Stimulated activated CD8-positive, alpha-beta memory T cell treated with anti-CD3 and anti-CD28 coated beads, Interleukin-15, amount 100 ng/mL, for 24 hours (primary cell): ENCODE measurements at regions not wholly inside any gene's neighbourhood (a gene's known extent, or its start where the extent isn't known, plus 50 kb on each side); places are given as distances from the start of the nearest gene placed in this dataset.

Experiments used
- DNase-seq: peaks from one replicate; pipeline ENCODE4 v3.0.0-alpha.2; 2020; ENCODE audit warnings: low read depth

DNA sequence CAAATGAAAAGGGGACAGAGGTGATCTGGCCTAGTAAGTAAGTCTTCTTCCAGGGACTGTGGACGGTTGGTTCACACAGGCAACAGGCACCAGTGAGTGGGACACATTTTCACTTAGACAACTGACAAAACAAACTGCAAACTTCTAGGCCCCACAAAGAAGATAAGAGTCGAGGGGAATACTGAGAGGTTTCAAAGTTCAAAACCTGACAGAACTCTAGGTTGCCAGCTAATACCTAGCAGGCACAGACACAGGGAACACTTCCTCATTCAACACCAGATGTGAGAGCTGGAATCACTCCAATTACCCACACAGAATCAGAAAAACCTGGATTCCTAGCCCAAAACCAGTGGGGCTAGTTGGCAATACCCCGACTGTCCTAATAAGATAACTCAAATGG is 621.7 kb downstream of the ZPLD1 start:
- DNase-seq, result no peak

DNA sequence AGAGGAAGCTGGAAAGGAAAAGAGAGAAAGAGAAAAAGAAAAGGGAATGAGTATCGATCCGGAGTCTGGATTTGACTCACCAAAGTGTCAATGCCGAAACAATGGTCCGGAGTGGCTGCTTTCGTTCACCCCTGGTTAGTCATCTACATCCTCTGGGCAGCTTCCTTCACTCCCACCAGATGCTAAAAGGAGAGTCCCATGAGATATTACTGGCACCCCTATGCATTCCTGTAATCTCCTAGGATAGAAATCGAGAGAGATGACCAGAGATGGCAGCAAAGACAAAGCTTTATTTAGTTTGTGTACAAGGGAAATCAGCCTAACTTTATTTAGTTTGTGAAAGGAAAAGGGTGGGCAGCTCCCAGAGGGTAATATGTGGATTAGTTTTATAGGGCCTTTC is 622.2 kb downstream of the ZPLD1 start:
- DNase-seq, result no peak

GRCh38 chr3:103057487-103057886 is 622.7 kb downstream of the ZPLD1 start:
- DNase-seq, result no peak

GRCh38 chr3:103059432-103059831 is 624.6 kb downstream of the ZPLD1 start:
- DNase-seq, result no peak

DNA sequence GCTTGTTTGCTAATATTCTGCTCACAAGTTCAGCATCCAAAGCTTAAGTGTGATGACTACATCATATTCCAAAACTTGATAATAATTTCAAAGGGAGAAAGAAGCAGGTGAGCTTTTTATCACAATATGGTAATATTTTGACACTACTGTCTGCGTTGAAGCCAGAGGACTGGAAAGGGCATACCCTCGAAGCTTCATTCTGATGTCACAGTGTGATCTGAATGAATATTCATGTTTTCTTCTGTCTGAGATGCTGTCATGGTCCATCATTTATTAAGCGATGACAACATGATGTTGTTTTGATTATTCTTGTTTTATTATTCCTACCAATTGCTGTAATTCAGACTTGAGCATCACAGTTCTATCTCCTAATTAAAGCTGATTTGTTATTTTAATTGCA is 625.4 kb downstream of the ZPLD1 start:
- DNase-seq, result no peak

DNA sequence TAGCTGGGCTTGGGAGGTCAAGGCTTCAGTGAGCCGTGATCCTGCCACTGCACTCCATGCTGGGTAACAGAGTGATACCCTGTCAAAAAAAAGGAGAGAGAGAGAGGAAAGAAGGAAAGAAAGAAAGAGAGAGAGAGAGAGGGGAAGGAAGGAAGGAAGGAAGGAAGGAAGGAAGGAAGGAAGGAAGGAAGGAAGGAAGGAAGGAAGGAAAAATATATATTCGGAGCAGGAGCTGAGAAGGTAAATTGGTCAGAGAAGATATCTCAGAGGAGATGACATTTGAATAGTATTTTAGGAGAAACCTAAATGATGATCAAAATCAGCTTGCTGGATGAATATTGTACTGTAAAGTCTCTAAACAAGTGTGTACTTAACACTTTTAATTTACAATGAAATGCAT is 633.1 kb downstream of the ZPLD1 start:
- DNase-seq, result no peak

GRCh38 chr3:103075282-103075681 is 640.5 kb downstream of the ZPLD1 start:
- DNase-seq, result no peak

- no peak for DNase-seq
Measured at GRCh38 chr3:103077910-103078309, 643.1 kb downstream of the ZPLD1 start.

GRCh38 chr3:103082501-103082900 is 647.7 kb downstream of the ZPLD1 start:
- no peak for DNase-seq

- no peak for DNase-seq
Measured at GRCh38 chr3:103083848-103084631, 649.2 kb downstream of the ZPLD1 start.

DNA sequence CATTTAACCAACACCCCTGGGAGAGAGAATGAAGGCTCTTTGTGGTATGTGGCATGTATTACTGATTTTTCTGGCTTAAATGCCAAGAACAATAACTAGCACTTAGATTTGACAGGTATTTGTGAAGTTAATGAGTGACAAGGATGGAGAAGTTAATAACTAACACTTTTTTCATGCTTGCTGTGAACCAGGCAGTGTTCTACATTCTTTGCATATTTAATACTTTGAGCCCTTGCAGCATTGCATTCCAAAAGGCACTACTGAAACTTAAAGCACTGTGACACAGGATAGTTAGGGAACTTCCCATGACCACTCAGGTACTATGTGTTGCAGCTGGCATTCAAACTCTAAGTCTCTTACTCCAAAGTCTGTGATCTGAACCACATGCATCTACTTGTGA is 650.6 kb downstream of the ZPLD1 start:
- DNase-seq, result no peak

GRCh38 chr3:103089758-103090157 is 654.9 kb downstream of the ZPLD1 start:
- DNase-seq, result no peak

DNA sequence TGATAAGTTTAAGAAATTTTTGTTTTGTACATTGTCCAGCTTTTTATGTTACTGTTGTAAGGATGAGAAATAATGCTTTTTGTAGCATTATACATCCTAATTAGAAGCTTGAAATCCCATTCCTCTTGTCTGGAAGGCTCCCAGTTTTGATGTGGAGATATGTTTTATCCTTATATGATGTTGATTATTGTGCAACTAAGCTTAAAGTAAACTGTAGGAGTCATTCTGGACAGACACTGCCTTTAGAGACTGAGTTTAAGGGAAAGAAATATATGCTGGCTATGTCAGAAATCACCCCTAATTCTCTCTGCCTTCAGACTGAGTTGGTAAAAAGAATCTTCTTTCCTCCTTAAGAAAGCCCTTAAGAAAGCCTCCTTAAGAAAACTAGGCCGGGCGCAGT is 670.4 kb downstream of the ZPLD1 start:
- DNase-seq, result no peak

- no peak for DNase-seq
Measured at GRCh38 chr3:103112273-103112672, 677.5 kb downstream of the ZPLD1 start.

DNA sequence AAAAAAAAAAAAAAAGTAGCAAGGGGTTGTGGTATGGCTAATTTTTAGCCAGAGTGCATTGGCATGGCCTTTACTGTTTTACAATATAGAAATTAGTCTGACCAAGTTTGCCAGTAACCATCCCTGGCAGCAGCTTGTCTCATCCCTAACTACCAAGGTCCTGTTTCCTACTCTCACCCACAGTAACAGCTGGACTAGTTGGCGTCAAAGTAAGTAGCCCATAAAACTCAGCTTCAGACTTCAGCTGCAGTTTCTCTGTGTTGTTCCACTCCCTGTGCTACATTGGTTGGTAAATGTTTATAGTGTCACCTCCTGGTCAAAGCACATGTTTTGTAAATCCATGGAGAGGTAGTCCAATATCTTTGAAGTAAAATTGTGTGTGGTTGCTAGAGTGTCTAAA is 691.3 kb downstream of the ZPLD1 start:
- no peak for DNase-seq

- DNase-seq, result no peak
Measured at GRCh38 chr3:103127098-103127630, 692.3 kb downstream of the ZPLD1 start.

GRCh38 chr3:103127737-103128136 is 692.9 kb downstream of the ZPLD1 start:
- DNase-seq, result no peak

- DNase-seq, result no peak
Measured at GRCh38 chr3:103134023-103134724, 699.4 kb downstream of the ZPLD1 start.

DNA sequence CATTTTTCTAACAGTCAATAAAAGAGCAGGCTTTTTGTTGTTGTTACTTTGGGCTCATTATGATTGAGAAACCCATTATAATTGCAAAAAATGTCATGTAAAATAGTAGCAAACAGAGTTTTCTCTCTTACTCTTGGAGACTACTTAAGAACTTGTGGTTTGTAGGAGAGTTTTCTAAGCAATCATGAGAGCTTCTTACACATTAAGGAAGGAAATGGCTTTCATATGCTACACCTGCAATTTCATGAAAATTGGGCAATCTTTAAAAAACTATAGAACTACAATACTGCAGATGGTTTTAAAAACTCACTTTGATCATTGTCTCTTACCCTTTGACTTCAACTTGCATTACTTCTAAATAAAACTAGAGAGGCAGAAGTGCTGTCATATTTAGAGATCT is 701.8 kb downstream of the ZPLD1 start:
- DNase-seq, result no peak

GRCh38 chr3:103137830-103138229 is 703.0 kb downstream of the ZPLD1 start:
- DNase-seq, result no peak

GRCh38 chr3:103158183-103158582 is 723.4 kb downstream of the ZPLD1 start:
- no peak for DNase-seq

- DNase-seq, result no peak
Measured at GRCh38 chr3:103166890-103167289, 732.1 kb downstream of the ZPLD1 start.

DNA sequence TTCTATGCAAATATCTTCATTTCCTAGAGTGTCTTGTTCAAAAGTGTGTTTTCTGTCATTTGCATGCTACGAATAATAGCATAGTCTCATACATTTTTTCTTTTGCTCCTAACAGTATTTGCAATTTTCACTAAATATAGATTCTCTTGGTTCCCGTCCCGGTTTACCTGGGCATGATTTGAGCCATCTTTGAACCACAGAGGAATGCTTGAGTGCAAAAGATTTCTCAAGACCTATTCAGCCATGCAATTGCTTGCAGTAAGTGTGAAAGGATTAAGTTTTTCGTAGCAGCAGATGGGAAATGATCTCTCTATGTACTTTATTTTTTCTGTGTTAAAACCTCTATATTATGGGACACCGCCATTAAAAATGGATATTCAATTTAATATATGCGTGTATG is 733.0 kb downstream of the ZPLD1 start:
- DNase-seq, result no peak

DNA sequence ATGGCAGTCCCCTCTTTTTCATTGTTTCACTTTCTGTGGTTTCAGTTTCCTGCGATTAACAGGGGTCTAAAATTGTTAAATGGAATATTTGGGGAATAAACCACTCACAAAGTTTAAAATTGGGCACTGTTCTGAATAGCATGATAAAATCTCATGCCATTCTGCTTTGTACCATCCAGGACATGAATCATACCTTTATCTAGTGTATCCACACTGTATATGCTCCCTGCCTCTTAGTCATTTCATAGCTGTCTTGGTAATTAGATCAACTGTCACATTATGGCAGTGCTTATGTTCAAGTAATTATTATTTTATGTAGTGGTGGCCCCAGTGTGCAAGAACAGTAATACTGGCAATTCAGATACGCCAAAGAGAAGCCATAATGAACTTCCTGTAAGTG is 734.5 kb downstream of the ZPLD1 start:
- no peak for DNase-seq
